ENCODE measurements at regions not wholly inside any gene's neighbourhood (a gene's known extent, or its start where the extent isn't known, plus 50 kb on each side); places are given as distances from the start of the nearest gene placed in this dataset.

DNA sequence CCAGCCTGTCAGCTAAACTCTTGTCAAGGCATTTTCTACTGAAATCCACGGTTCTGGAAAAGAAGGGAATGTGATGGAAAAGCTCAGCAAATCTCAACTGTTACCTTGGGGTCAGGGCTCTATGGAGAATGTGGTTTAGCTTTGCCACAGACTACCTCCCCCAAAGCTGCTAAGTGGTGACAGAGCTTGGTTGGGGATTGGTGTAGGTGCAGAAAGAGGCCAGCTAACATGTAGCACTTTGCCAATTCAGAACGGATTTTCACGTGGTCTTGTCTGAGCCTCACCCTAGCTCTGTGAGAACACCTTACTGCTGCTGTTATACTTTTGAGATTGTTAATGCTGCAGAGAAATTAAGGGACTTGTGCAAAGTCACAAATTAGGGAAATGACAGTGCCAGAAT, 331.1 kb downstream of the RND3 start:
- DNase-seq: no peak

DNA sequence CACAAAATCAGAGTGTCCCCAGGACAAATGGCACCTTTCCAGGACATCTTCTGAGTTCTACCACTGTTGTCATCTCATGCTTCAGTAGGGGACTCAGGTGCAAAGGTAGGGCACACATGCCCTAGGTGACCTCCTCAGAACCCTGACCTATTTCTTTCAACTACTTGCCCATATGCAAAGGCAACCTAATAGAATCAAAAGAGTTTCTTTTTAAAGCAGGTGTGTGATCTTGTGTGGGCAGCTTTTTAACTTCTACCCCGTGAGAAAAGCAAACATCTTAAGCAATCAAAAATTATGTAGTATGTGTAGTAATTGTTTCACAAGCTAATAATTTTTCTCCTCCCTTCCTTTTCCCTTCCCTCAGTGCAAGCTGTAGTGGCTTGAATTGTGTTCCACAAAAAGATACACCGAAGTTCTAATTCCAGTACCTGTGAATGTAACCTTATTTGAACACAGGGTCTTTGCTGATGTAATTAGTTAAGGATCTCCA, 333.1 kb downstream of the RND3 start:
- no peak for DNase-seq

DNA sequence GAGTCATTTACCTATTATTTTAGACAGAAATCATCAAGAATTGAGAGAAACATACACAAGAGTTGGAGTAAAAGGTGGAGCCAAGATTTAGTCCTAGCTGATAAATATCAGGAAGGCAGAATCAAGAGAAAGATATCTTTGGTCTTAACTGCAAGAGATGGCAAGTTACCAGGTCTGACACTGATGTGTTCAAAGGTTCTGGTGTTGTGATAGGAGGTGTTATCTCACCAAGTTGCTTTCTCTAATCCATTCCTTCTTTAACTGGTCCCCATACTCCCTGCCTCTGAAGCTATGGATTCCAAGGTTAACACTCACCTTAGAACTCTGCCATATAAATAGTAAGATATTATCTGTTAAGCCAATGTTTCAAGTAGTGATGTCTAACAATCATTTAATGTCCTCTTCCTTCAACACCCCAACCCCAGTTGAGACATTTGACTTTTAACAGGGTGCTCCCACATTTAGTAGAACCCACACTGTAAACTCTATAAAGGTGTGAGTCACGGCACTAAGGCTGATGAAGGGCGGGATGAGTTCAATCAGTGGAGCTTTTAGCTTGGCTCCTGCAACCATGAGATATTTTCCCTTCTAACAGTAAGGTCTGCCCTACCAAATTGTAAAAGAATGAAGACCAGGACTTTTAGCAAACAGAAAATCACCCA, 333.7 kb downstream of the RND3 start:
- DNase-seq: no peak

DNA sequence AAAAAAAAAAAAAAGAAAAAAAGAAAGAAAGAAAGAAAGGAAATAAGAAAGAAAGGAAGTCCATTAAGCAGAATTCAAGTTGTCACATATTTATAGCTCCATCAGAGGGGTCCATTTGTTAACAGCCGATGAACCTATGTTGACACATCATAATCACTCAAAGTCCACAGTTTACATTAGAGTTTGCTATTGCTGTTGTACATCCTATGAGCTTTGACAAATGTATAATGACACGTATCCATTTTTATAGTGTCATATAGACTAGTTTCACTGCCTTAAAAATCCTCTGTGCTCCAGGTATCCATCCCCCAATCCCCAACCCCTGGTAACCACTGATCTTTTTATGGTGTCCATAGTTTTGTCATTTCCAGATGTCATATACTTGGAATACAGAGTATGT, 335.2 kb downstream of the RND3 start:
- no peak for DNase-seq

DNA sequence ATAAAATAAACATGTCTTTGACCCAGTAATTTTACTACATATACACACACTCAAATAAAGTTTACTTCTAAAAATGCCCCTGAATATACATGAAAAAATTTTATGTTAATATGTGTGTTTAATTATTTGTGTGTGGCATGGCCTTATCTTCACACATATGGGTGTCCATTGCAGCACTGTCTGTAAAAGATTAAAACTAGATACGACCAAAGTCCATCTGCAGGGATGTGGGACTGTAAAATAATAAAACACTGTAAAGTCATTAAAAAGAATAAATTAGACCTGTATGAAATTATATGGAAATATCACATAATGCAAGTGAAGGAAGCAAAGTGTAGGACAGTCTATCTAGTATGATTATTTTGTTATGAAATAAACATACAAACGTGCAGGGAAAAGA, 337.3 kb downstream of the RND3 start:
- no peak for DNase-seq

DNA sequence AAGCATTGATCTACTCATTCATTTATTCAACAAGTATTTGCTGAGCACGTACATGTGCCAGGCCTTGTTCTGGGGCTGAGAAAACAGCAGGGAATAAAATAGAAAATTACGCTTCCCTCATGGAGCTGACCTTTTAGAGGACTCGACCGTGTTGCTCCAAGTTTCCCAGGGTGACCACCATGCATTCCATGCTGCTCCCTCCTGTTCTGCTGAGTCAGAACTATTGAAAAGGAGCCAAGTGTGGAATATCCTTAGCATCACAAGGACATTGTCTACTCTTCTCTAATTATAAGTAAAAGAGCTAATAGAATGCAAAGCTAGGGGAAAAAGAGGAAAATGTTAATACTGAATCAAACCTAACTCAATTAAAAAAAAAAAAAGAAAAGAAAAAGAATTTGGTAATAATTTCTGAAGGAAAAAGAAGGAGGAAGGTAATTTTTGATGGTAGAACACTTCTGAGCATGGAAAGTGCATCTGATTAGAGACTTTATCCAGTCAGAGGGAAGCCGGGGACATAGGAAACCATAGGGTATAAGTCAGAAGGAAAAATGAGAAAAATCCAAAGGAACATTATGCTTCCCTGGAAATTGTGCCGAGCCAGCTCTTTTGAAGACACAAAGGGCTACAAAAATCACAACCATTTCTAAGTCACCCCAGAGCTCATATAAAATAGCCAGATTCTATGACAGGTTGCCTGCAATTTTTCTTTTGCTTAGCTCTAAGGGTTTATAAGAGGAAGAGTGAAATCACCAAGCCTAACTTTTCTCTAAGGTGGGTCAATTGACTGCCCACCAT, 339.4 kb downstream of the RND3 start:
- no peak for DNase-seq

DNA sequence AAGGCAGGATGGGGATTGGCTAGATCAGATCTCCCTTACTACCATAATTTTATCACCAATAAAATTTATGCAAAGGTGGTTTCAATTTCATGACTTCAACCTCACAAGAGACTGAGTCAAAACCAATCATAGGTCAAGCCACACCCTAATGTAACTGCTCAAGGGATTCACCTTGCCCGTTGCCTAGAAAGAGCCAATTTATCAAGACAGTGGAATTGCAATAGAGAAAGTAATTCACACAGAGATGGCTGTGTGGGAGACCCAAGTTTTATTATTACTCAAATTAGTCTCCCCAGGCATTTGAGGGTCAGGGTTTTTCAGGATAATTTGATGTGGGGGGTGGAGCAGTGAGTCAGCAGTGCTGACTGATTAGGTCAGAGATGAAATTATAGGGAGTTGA, 340.6 kb downstream of the RND3 start:
- no peak for DNase-seq

DNA sequence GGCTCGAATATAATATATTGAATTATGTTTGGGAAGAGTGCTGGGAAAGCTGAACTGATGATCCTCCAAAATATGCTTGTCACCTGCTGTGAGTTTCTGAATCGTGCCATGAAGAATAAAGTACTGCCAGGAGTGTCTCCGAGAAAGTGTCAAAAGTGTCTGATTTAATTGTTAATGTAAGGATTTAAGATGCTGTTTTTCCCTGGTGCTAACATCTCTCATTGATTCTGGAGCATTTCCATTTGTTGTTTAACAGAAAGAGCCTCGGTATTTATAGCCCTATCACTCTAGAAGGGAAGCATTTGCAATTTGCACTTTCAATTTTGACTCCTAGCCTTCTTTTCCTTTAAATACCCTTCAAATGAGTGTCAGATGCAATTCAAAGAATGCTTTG, 342.2 kb downstream of the RND3 start:
- no peak for DNase-seq

DNA sequence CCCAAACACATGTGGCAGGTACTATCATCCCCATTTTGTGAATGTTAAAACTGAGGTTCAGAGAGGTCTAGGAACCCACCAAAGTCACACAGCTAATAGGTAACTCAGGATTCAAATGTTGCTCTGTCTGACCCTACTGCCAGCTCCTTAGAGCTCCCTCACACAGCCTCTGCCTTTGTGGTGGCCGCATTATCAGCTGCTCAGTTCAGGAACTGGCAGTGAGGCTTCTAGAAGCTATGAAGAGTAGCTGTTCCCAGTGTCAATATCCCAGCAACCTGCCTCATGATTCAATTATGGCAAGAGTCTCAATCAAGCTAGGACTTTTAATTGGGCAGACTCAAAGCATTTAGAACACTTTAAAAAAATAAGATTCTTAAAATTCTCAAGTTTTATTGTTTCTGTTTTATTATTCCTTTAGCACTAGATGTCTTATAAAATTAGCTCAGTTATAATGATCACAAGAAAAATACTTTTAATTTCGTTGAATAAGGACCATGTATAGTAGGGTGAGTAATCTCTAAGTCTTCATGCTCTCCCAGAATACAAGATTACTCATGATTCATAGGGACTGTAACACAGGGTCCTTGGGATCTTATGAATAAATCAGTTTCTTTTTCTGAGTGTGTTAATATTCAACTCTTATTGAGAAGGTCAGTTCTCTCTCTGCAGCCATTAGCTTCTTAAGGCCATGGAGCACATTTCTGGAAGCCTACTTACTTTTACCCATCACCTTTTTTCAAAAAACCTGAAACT, 342.7 kb downstream of the RND3 start:
- DNase-seq: no peak

DNA sequence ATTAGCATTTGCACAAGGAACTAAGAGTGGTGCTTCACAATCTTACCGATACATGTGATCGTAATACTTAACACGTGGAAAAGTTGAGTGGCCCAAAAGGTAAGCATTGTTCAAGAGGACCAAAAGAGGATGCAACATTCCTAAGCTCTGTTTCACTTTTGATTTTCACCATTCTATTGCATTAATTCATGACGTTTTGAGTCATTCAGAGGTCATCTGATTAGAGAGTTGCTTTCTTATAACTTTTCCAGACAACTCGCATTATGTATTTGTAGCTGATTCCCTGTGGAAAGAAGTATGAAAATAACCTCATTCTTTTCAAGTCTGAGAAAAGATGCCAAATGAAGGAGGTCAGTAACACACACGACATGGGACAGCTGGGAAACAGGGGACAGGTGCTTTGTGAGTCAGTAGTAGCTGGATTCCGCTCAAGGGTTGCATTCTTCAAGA, 344.4 kb downstream of the RND3 start:
- no peak for DNase-seq

DNA sequence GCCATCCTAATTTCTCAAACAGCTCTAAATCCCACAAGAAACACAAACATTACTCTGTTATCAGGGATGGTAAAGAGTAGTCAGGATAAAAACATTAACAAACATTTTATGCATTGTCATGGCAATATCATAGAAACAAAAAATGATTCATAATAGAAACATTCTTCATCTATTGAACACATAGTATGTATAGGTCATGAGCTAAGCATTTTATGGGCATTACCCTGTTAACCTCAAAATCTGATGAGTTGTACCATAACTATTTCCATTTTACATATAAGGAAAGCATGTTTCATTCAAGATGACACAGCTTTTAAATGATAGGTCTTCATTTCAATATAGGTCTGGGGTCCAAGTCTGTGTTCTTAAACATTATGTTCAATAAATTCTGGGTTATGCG, 344.9 kb downstream of the RND3 start:
- DNase-seq: no peak

DNA sequence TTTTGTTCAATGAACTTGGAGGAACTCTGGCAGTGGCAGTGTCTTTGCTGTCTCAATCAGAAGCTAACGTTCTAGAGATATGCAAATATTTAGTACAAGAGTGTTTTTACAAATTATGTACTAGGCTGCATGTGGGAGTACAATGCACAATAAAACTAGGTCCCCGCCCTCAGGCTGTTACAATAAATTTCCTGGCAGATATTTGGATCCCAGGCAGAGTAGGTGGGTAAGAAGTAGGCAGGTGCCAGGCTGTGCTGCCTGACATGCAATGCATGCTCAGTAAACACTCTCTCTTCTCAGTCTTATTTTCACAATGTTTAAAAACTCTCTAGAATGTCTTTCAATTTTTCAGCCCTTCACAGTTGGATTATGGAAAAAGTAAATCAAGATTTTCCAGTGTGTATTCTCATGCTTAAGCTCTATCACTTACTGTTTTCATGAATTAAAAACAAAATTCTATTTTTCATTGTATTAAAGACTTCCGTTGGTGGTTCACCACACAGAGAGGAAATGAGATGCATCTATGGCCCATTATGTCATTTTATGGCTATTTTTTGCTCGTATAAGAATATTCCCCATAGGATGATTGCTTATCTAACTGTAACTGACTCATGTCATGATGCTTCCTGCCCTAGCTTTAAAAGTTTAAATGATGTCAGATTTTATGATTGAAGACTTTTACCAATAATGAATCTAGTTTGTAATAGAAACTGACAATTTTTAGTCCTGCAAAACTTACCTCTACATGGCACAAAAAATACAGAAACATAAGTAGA, 346.1 kb downstream of the RND3 start:
- DNase-seq: no peak

DNA sequence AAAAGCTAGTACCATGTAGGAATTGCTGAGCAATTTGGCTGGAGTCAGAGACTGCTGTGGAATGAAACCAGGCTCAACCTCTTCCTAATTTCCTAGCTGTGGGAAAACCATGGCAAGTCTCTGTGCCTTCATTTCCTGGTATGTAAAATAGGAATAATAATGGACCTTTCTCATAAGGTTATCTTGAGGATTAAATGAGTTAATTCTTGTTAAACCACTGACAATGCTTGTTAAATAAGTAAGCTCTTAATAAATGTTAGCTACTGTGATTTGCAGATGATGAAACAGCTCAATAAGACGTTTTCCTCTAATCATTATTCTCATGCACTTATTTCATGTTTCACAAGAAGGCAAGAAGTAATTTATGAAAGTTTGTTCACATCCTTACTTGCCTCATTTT, 346.7 kb downstream of the RND3 start:
- DNase-seq: no peak

DNA sequence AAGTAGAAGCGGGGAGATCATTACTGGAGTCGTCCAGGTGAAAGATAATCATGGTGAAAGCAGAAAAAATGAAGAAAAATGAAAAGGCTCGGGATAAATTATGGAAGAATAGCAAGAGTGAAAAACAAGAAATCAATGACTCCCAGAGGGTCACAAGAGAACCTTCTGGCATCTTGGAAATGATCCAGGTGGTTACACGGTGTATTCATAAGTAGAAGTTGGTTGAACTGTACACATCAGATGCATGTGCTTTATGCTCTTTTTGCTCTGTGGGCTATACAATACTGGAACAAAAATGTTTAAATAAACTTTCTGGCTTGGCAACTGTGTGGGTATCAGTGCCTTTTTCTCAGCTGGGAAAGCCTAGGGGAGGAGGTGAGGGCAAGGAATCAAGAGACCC, 348.9 kb downstream of the RND3 start:
- no peak for DNase-seq

DNA sequence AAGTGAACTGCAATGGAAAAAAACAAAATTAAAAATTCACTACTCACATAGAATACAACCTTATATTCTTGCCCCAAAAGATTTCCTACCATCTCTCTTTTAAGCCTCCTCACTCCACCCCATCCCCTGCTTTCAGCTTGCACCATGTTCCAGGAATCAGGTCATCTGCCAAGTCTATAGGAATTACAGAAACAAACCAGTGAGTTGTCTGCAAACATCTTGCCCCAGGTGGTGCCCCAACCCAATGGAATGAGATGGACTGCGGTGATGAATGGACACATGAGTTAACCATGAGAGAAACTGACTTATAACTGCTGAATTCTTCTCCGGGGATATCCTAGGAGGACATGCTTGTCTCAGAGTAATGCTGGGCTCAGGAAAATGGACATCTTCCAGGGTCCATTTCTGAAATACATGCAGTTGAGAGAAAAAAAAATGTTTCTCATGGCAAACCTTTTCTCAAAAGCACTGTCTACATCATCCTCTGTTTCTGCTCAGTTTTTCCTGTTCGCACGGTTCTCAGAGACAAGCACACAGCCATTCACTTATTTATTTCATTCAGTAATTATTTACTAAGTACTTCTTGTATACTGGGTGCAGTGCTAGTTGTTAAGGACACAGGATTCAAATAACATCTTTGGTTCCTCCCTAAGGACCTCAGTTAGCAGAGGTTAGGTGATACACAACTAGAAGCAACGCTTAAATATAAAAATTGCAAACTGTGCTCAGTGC, 350.0 kb downstream of the RND3 start:
- no peak for DNase-seq

DNA sequence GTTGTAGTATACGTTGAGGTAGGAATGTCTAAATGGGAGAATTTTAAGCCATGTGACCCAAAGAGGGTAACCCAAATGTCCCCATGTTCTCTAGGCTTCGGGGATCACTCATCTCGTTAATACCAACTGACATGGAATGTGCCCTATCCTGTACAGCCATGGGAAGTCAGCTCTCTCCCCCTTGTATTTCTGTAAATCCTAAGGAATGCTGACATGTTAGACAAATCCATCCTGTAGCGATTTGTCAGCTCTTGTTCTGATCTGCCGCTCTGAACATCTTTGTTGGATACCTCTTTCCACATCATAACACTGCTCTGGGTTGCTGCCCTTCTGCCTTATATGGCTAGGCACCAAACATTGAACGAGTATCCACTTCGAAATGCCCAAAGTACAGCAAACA, 350.6 kb downstream of the RND3 start:
- DNase-seq: no peak

DNA sequence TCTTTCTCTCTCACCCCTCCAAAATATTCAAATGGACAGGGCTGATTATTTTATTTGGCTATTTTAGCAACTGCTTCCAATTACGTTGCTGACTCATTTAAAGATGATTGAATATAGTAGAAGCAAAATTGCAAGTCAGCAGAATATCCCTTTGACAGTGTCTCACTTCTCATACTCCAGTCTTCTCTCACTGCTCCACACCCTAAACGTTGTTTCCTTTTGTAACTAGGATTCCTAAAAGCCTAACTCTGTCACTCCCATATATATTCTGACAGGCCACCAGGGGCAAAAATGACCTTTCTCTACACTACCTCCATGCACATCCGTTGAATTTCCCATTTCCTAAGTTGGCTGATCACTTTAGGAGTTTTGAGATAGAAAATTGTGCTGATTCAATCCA, 351.1 kb downstream of the RND3 start:
- no peak for DNase-seq

DNA sequence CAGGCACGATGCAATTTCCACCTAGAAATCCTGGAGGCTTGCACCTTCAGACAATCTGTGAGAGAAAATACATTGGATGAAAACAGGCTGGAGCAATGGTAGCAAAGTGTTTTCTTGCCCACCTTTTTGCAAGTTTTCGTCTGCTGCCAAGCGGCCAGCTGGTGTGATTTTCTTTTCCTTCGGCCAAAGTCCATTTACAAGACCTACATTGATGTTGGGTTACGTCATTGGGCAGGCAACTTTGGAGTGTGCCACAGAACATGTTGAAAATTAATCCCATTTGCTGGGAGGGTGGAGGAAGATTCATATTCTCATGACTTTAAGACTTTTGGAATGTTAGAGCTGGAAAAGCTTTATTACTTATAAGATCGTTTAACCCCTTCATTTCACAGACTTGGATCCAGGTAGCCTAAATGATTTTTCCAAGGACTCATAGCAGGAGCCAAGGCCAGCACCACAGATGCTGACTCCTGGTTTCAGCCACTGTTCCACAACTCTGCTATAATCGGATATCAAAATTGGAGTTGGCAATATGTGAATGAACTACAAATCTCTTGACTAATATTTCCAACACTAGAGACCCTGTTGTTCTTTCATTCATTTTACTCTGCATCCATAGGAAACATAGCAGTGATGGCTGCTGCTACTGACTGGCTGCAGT, 352.1 kb downstream of the RND3 start:
- DNase-seq: no peak

DNA sequence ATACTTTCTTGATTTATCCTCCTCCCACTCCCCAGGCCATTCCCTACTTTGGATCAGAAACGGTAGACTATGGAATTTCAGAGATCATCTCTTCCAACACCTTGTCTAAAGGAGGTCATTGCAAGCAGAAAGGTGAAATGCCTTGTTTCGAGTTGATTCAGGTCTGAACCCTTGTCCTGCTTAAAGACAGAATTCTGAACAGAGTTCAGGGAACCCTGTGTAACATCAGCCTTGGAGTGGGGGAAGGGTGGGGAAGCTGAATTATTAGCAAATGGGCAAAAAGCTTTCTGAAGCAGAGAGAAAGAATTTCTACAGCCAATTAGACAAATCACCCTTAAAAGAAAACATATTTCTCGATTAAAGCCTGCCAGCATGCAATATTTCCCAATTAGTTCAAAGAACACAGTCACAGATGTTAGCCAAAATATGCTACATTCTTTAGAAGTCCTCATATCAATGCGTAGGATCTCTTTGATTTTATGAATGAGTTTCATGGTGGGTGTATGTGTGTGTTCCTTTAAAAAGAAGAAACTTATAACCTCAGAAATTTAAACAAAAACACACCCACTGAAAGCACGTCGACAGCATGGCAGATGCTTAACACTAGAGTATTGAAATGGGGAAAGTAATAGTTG, 353.1 kb downstream of the RND3 start:
- no peak for DNase-seq

DNA sequence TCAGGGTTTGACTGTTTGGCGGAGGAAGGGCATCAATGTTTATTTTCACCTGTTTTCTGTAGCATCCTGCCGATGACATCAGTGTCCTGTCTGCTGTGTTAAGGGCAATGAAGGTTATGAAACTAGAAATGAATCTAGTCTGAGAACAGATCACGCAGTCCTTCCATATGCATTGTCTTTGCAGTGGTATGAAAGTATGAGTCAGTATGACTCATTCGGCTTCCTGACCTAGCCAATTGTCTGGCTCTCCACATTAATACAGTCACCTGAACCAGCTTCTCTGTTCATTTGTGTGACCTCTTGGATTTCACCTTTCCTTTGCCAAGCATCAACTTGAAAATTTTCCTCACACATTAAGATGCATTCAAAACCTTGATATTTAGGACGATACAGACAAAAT, 353.8 kb downstream of the RND3 start:
- DNase-seq: no peak

DNA sequence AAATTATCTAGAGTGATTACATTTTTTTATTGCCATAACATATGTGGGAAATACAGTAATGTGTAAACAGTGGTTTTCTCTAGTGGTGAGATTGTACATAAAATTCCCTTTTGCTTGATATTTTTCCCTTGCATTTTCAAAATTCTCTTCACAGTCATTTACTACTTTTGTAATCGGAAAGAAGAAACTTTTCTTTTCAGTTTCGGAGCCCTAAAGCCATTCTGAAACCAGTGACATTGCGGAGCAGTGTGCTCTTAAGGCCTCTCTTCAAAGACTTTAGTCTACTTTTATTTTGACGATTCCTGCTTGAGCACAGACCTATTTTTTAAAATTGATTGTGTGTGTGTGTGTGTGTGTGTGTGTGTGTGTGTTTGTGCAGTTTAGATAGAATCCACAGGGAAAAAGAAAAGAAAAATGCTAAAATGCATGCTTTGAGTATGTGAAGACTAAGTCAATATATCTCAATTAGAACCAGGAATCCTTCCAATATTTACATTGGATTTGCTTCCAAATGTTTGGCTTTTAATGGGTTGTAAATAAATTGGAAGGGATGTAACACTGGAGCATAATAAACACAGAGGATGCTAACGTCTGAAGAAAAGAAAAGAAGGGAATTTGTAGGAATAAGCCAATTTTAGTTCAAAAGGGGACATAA, 357.4 kb downstream of the RND3 start:
- DNase-seq: no peak
